Type B pancreatic cell (in vitro differentiated cells): ENCODE measurements at regions not wholly inside any gene's neighbourhood (a gene's known extent, or its start where the extent isn't known, plus 50 kb on each side); places are given as distances from the start of the nearest gene placed in this dataset.
A peak's percentile ranks its signal among the peaks of the same experiment; 100 is the strongest.

Source experiments
- DNase-seq: peaks from one replicate; pipeline ENCODE4 v3.0.0; 2021; ENCODE audit warnings: mixed read lengths; ENCODE audit not compliant: unreplicated experiment; ENCODE audit errors: extremely low spot score
- H3K27ac Mint-ChIP-seq: 2 replicates; pipeline ENCODE4 v1.8.0; 2021; ENCODE audit warnings: mild to moderate bottlenecking, mixed read lengths
- H3K27me3 Mint-ChIP-seq: 2 replicates; pipeline ENCODE4 v1.8.0; 2021; ENCODE audit warnings: mixed read lengths
- H3K36me3 Mint-ChIP-seq: 2 replicates; pipeline ENCODE4 v1.8.0; 2021; ENCODE audit warnings: mixed read lengths
- H3K4me1 Mint-ChIP-seq: one replicate; pipeline ENCODE4 v1.8.0; 2021; ENCODE audit warnings: mixed read lengths; ENCODE audit not compliant: unreplicated experiment
- H3K4me3 Mint-ChIP-seq: 2 replicates; pipeline ENCODE4 v1.8.0; 2021; ENCODE audit warnings: mild to moderate bottlenecking, mixed read lengths
- H3K9me3 Mint-ChIP-seq: 2 replicates; pipeline ENCODE4 v1.8.0; 2021; ENCODE audit warnings: mixed read lengths
- TF ChIP-seq, protein P1 (sequence below): fragments of 200-600 bp; sonication (generic); conservative IDR thresholded peaks from 2 replicates; pipeline ENCODE4 v1.5.0; 2021; ENCODE audit warnings: antibody characterized with exemption, mild to moderate bottlenecking

DNA sequence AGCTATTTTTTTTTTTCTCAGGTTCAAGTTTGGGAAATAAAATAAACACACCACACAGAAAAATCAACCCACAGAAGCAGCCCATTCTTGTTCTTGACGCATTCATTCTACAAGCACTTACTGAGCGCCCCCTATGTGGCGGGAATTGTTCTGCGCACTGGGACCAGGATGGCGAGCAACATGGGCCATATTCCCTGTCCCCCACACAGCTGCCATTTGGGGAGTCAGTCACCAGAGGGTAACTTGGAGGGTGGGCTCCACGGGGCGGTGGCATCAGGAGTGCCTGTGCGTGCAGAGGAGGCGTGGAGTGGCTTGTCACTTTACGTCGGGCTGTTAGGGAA, 185.0 kb upstream of the PDE10A start:
- Mint-ChIP-seq H3K27ac (no peak overlapping the region), H3K4me1 (peaks cover 22% of the 10 kb centered on the region), H3K9me3 (no peaks in the 10 kb centered on the region), H3K4me3 (no peak overlapping the region), H3K27me3 (peaks cover 65% of the 10 kb centered on the region), H3K36me3 (no peaks in the 10 kb centered on the region)
- TF ChIP-seq, protein P1, sequence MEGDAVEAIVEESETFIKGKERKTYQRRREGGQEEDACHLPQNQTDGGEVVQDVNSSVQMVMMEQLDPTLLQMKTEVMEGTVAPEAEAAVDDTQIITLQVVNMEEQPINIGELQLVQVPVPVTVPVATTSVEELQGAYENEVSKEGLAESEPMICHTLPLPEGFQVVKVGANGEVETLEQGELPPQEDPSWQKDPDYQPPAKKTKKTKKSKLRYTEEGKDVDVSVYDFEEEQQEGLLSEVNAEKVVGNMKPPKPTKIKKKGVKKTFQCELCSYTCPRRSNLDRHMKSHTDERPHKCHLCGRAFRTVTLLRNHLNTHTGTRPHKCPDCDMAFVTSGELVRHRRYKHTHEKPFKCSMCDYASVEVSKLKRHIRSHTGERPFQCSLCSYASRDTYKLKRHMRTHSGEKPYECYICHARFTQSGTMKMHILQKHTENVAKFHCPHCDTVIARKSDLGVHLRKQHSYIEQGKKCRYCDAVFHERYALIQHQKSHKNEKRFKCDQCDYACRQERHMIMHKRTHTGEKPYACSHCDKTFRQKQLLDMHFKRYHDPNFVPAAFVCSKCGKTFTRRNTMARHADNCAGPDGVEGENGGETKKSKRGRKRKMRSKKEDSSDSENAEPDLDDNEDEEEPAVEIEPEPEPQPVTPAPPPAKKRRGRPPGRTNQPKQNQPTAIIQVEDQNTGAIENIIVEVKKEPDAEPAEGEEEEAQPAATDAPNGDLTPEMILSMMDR = peak; percentile 53
- DNase-seq = no peak

DNA sequence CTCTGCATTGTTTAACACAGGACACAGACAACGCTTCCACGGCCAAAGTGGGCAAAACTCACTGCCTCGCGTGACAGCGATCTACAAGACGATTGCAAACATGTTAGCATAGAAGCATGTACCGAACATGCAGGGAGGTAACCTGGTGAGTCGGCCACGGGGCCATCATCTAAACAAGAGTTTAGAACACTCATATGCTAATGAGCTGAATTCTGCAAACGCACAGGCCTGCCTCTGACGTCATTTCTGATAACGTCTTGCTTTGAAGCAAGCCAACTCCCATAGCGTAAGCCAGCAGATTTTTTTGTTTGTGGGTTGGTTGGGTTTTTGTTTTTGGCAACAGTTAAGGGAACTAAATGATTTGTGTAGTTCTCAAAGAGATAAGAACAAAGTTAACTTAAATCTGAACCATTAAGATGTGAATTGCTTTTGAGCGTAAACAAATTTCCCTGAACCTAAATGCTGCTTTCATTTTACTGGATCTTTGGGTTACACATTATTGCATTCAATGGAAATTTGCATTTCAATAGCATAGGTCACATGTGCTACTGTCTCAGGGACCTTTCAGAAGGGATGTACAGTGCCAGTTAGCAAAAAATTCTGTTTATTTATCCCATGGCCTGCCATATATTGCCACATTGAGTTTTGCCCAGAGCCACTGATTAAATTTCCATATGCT, 184.5 kb upstream of the PDE10A start:
- Mint-ChIP-seq H3K36me3 (no peaks in the 10 kb centered on the region), H3K27me3 (peaks cover 64% of the 10 kb centered on the region), H3K4me3 (no peak overlapping the region), H3K4me1 (peaks cover 27% of the 10 kb centered on the region), H3K27ac (no peak overlapping the region), H3K9me3 (no peaks in the 10 kb centered on the region)
- no peak for DNase-seq
- TF ChIP-seq, protein P1 = no peak

DNA sequence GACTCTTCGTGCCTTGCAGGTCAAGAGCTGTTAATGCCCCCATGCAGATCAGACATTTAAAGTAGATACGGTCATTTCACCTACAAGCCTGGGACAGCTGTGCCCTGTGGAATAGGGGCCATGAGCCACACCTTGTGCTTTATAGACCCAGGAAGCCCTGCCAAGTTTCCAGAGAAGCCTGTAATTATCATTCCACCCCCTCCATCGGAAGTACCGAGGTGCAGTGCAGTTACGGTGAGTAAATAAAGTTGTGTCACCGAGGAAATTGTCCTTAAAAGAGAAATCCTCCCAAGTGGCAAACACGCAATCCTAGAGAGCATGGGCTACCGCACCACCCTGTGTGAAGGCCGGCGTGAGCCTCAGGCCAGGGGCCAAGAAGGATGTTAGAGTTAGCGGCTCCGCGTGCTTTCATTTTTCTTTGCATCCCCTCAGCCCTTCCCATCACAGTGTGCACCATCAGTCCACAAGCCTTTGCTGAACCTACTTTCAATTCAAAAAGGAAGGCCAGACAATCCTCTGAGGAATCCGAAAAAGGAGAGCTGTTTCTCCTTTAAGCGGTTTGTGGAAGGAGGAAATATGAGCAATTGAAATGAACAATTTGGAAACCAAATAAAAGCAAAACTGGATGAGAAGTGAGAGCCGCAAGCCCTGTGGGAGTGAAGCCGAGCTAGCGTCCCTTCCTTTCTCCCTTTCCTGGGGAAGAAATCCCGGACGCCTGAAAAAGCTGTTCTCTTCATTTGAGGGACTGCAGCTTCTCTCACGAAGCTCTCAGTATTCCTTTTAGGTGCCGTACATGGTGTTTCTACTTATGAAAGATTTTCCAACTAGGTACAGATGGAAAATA, 183.3 kb upstream of the PDE10A start:
- no peak for DNase-seq
- no peak overlapping the region for H3K27ac Mint-ChIP-seq
- H3K4me1 Mint-ChIP-seq = peaks cover 27% of the 10 kb centered on the region
- TF ChIP-seq, protein P1 = no peak
- H3K9me3 Mint-ChIP-seq = no peaks in the 10 kb centered on the region
- peaks cover 62% of the 10 kb centered on the region for H3K27me3 Mint-ChIP-seq
- no peak overlapping the region for H3K4me3 Mint-ChIP-seq
- no peaks in the 10 kb centered on the region for H3K36me3 Mint-ChIP-seq

DNA sequence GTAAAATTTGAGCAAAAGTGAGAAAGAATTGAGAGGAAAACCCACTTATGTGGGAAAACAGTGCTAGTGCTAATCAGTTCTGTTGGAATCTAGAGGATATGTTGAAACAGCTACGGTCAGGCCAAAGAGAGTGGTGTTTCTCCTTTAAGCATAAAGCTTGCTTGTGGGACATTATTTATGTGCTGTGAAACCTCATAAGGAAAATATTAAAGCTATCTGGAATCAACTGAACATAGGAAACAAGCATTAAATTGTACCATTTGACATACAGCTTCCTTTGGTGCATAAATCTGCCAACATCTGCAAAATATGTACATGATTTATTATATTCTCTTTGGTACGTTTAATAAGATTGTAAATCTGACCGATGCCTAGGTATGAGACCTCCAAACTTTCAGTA, 182.5 kb upstream of the PDE10A start:
- Mint-ChIP-seq H3K36me3 (no peaks in the 10 kb centered on the region), H3K4me1 (peaks cover 27% of the 10 kb centered on the region), H3K4me3 (no peak overlapping the region), H3K27me3 (peaks cover 56% of the 10 kb centered on the region), H3K9me3 (no peaks in the 10 kb centered on the region), H3K27ac (no peak overlapping the region)
- TF ChIP-seq, protein P1 = no peak
- no peak for DNase-seq

DNA sequence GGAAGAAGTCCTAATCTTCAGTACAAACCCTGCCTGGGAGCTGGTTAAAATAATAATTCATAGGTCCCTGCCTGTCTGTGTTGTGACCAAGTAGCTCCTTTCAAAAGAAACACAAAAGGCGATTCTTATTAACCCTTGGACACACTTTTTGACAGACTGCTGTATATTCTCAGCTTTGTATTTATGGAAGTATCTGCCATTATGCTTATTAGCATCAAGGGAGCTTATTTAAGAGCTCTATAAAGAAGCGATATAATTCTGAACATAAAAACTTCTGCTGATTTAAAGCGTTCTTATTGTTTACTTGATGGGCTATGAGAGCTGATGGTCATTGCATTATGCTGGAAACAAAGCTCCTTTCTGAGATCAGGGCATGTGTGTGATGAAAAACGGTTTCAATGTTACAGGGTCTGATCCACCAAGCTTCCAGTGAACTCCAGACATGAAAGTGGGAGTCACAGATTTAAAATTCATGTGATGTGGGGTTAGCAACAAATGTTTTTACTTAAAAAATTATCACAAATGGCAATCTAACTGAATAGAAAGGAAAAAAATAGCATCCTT, 181.8 kb upstream of the PDE10A start:
- H3K27me3 Mint-ChIP-seq = peaks cover 56% of the 10 kb centered on the region
- no peaks in the 10 kb centered on the region for H3K36me3 Mint-ChIP-seq

More for the DNA sequence above, 181.8 kb upstream of the PDE10A start:
- Mint-ChIP-seq H3K4me3 (no peak overlapping the region), H3K27ac (no peak overlapping the region), H3K4me1 (peaks cover 22% of the 10 kb centered on the region), H3K9me3 (no peaks in the 10 kb centered on the region)
- no peak for DNase-seq
- TF ChIP-seq, protein P1 = no peak
